HL-60/S4 (cell line): ENCODE measurements at regions not wholly inside any gene's neighbourhood (a gene's known extent, or its start where the extent isn't known, plus 50 kb on each side); places are given as distances from the start of the nearest gene placed in this dataset.

Experiments
- in situ Hi-C: fragments of 300-500 bp; cut with MboI; formaldehyde crosslinking; loops from 2 replicates; pipeline ENCODE4 v1.14.3; 2022; ENCODE audit warnings: low sequenced_read_pairs

- in situ Hi-C loops, result loop anchor here (25.0 kb wide), 2 partner anchors 1150 to 1300 kb away; no protein-coding TSS in a partner anchor
These were observed 162.9 kb upstream of the DAB2 start for GRCh38 chr5:39587675-39588074.

DNA sequence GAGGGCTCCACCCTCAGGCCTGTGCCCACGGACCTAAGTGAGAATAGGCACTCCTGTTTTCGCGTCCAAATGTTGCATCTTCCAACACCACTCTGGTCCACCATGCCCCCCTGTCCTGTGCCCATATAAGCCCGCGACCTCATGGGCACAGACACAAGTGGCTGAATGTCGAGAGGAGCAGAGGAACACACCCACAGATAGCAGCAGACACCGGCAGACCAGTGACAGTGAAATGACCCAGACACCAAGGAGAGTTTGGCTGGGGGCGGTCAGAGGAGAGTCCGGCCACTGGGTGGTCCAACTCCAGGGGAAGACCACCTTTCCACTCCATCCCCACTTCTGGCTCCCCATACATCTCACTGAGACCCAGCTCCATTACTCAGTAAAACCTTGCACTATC lies 161.4 kb upstream of the DAB2 start:
- in situ Hi-C loops, result loop anchor here (25.0 kb wide), 2 partner anchors 1151 to 1301 kb away; no protein-coding TSS in a partner anchor

- in situ Hi-C loops, result loop anchor here (25.0 kb wide), 2 partner anchors 1152 to 1302 kb away; no protein-coding TSS in a partner anchor
These were observed 160.1 kb upstream of the DAB2 start for GRCh38 chr5:39584927-39585326.

GRCh38 chr5:39580702-39581453 lies 156.1 kb upstream of the DAB2 start:
- in situ Hi-C loops, result loop anchor here (25.0 kb wide), 2 partner anchors 1156 to 1306 kb away; no protein-coding TSS in a partner anchor

- in situ Hi-C loops, result loop anchor here (25.0 kb wide), 2 partner anchors 1158 to 1308 kb away; no protein-coding TSS in a partner anchor
These were observed 155.0 kb upstream of the DAB2 start for GRCh38 chr5:39579750-39580149.

- in situ Hi-C loops, result loop anchor here (25.0 kb wide), 2 partner anchors 1158 to 1308 kb away; no protein-coding TSS in a partner anchor
These were observed 154.2 kb upstream of the DAB2 start for GRCh38 chr5:39578887-39579497.

DNA sequence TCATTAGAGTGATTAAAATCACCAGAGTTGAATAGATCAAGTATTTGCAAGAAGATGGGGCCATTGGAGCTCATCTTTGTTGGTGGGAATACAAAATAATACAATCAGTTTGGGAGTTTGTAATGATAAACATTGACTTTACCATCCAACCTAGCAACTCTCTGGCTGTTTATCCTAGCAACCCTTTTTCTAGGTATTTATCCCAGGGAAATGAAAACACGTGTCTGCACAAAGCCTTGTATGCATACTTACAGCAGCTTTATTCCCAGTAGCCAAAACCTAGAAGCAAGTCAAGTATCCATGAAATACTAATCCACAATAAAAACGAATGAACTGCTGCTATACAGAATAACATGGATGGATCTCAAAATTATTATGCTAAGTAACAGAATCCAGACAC lies 152.7 kb upstream of the DAB2 start:
- in situ Hi-C loops, result loop anchor here (25.0 kb wide), 2 partner anchors 1160 to 1310 kb away; no protein-coding TSS in a partner anchor

DNA sequence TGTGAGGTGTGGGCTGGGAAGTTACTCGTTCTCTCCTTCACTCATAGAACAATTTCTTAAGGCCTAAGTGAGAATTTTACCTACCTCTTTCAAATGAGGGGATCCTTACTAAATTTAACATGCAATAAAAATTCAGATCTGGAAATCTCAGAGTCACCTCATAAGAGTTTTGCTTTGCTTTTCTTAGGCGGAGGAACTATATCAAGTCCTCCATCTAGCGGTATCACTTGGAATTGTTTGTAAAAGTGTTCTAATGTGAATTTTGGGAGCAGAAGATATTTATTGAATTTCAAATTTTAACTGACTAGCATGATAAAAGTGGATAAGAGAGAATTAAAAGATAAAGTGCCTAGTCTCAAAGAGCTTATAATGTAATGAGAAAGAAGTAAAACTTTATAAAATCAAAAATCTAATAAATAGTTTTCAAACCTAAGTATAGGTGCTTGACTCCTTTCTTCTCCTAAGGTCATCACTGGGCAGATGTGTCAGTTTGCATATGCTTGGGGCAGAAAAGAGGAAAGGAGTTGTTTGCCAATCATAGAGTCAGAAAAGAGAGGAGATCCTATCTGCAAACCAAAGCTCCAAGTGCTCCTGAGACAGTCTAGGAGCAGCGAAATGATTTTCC lies 145.7 kb upstream of the DAB2 start:
- in situ Hi-C loops, result loop anchor here (25.0 kb wide), 1 partner anchor 433 kb away; no protein-coding TSS in a partner anchor

DNA sequence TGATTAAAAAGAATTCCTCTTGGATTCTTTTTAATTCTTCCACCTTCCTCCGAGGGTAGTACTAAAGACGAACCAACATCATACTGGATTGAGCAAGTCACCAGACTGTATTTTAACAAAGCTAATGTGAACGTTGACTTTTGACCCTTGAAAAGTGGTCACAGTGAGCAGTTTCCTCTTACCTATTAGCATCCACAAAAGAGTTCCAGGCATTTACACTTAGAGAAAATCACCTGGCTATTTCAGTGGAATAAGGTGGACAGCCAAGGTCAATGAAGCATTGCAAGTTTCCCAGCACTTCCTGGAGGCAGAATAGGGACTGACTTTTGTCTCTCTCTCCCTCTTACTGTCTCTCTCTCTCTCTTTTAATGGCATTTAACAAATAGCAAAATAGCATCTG lies 145.1 kb upstream of the DAB2 start:
- in situ Hi-C loops, result loop anchor here (25.0 kb wide), 1 partner anchor 433 kb away; no protein-coding TSS in a partner anchor

DNA sequence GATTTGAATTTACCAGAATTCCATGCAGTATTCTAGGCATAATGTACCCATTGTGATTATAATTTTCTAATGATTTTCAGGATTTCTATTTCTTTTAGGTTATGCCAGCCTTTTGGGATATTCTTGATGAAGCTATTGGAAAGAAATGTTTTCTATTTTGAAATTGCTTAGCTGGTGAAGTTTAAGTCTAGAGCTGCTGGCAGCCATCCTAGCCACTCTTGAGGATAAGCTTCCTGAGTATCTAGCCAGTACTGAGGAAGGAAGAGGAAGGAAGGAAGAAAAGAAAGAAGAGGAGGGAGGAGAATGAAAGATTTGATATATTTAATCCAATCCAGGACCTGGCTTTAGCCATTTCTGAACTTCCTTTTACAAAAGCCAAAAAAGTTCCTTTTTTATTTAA lies 142.1 kb upstream of the DAB2 start:
- in situ Hi-C loops, result loop anchor here (25.0 kb wide), 1 partner anchor 430 kb away; no protein-coding TSS in a partner anchor

DNA sequence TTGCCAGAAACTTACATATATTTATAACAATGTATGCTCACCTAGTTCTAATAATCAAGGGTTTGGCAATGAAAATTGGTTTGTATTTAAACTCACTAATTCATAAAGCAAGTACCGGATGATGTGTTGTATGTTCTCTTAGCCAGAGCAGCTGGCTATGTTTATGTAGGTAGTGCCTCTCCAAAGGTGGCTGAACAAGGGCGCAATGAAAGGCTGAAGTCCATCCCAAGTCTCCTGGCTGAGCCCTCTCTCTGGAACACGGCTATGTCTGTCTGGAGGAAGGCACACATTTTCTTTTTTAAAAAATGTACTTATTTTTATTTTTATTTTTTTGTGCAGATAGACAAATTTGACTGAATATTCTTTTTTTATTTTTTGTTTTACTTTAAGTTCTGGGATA lies 141.2 kb upstream of the DAB2 start:
- in situ Hi-C loops, result loop anchor here (25.0 kb wide), 1 partner anchor 429 kb away; no protein-coding TSS in a partner anchor

DNA sequence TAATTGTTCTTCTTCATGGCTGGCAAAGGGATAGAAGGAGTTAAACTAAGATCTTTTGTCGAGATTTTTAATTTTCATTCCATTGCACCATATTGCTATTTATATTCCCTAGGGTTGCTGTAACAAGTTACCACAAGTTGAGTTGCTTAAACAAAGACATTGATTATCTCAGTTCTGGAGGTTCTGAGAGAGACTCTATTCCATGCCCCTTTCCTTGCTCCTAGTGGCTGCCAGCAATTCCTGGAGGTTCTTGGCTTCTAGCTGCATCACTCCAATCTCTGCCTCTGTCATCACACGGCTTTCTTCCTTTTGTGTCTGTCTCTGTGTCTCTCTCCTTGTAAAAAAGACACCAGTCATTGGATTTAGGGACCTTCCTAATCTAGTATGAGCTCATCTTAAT lies 136.6 kb upstream of the DAB2 start:
- in situ Hi-C loops, result loop anchor here (25.0 kb wide), 1 partner anchor 424 kb away; no protein-coding TSS in a partner anchor

DNA sequence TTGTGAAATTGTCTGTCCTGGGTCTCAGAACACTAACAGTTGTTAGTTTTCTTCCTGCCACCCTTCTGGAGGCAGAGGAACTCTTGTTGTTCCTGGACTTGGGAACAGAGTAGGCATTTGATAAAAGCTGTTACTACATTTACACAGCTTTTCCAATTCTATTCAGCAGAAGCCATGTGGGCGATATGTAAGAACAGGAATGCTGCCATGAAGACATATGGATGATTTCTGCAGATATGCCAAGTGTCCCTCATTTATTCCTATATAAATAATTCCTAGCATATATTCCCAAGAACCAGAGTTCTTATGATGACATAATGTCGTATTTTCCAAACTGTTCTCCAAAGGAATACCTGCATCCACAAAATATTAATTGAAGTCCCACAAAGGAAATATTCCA lies 135.9 kb upstream of the DAB2 start:
- in situ Hi-C loops, result loop anchor here (25.0 kb wide), 1 partner anchor 423 kb away; no protein-coding TSS in a partner anchor

DNA sequence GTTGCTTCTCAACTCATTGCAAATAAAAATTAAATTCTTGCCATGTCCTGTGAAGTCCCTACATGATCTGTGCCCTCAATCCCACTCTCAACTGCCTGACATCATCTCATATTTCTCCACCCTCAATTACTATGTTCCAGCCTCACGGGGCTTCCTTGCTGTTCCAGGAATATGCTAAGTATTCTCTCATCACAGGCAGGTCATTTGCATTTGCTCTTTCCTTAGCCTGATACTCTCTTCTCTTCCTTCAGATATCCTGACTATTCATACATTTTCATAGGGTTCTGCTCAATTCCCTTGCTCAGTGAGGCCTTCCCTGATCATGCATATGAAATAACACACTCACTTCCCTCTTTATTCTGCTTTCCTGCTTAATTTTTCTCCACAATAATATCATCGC lies 135.1 kb upstream of the DAB2 start:
- in situ Hi-C loops, result loop anchor here (10.0 to 25.0 kb wide), 2 partner anchors 175 to 423 kb away; no protein-coding TSS in a partner anchor

DNA sequence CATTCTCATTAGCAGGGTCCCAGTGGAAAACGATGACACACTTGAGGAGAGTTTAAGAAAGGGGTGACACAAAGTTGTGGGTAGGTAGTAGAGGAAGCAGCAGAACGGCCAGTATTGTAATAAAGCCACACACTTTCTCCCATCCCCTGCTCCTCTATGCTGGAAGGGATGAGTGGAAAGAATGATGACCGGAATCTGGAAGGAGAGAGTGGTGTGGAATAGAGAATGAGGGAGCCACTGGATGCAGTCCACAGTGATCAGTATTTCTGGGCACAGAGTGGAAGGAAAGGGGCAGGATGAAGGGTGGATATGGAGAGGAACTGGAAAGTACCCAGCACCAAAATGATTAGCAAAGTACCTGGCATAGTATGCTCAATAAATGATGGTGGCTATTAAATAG lies 133.8 kb upstream of the DAB2 start:
- in situ Hi-C loops, result loop anchor here (10.0 to 25.0 kb wide), 2 partner anchors 174 to 421 kb away; no protein-coding TSS in a partner anchor

GRCh38 chr5:39555788-39556187 lies 131.0 kb upstream of the DAB2 start:
- in situ Hi-C loops, result loop anchor here (10.0 to 25.0 kb wide), 2 partner anchors 171 to 418 kb away; no protein-coding TSS in a partner anchor

GRCh38 chr5:39547553-39548154 lies 122.9 kb upstream of the DAB2 start:
- in situ Hi-C loops, result no loop called here

DNA sequence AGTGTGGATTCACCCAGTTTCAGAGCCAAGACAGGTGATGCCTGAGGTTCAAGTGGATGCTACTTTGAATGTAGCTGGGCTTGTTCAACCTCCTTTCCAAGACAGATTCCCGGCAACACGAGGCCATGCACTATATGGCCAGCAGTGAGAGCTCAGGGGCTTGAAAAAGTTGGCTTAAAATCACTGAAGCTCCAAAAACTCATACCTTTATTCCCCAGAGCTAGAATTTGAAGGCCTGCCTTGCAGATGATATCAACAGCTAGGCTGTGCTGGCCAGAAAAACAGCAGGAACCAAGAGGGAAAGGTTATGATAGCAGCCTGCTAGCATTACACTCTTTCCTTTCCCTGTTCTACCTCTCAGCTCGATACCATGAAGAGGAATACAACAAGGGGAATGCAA lies 120.2 kb upstream of the DAB2 start:
- in situ Hi-C loops, result no loop called here

GRCh38 chr5:39543335-39543734 lies 118.6 kb upstream of the DAB2 start:
- in situ Hi-C loops, result no loop called here

DNA sequence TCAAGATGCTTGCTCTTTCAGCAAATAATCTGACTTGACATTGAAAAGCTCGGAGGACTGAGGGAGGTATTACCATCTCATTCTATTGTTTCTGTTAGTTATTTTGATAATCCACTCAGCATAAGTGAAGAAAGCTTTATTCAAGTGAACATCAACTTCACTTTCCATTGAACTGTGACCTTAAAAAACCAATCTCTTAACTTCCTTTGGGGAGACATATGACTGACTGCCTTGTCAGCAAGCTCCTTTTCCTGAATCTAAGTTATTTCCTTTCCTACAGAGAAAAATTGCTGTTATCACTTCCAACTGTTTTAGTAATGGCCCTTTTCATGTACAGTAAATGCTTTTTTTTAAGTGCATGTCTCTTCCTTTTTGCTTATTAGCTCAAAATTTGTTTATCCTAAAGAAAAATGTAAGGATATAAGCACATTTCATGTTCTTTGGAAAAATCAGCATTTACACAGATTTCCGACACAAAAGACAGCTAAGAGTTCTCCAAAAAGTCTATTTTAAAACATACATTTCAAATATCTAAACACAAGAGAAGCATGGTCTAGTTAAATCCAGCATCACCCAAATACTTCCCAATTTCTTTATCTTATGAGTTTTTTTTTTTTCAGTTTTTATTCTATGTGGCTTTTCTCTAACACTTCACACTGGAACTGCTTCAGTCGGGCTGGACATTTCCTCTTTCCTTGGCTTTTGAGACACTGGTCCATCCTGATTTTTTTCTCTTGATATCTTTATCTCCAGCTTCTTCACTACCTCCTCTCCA lies 117.9 kb upstream of the DAB2 start:
- in situ Hi-C loops, result no loop called here
